Small intestine (tissue), 7 donors: ENCODE measurements at regions not wholly inside any gene's neighbourhood (a gene's known extent, or its start where the extent isn't known, plus 50 kb on each side); places are given as distances from the start of the nearest gene placed in this dataset.
A peak's percentile ranks its signal among the peaks of the same experiment; 100 is the strongest.

Source experiments
- DNase-seq, 2 donors: peaks; one replicate each; pipeline versions ENCODE4 v3.0.0 to v3.0.0-alpha.2; 2013
- FAIRE-seq: peaks from 2 replicates; lab custom pipeline; 2012; peaks lifted over from hg19 to GRCh38; lab: Jason Lieb, UNC
- H3K27ac ChIP-seq, 3 donors: one replicate each; pipeline ENCODE4 v1.5.1; 2013; ENCODE audit warnings: low read length in 2 of 3, mild to moderate bottlenecking in 2 of 3, control low read depth in 1 of 3, inconsistent platforms in 1 of 3, low read depth in 1 of 3, moderate library complexity in 1 of 3
- H3K27me3 ChIP-seq, 3 donors: one replicate each; pipeline ENCODE4 v1.6.1; 2013; ENCODE audit warnings: low read length in 3 of 3, inconsistent platforms in 1 of 3; ENCODE audit not compliant: control insufficient read depth in 3 of 3, insufficient read depth in 3 of 3
- H3K36me3 ChIP-seq, 3 donors: one replicate each; pipeline ENCODE4 v1.6.1; 2013; ENCODE audit warnings: low read length in 3 of 3, inconsistent platforms in 1 of 3, low read depth in 1 of 3, mild to moderate bottlenecking in 1 of 3, moderate library complexity in 1 of 3; ENCODE audit not compliant: control insufficient read depth in 3 of 3, insufficient read depth in 2 of 3
- H3K4me1 ChIP-seq, 3 donors: one replicate each; pipeline ENCODE4 v1.6.1; 2013; ENCODE audit warnings: low read length in 2 of 3, inconsistent platforms in 1 of 3, low read depth in 1 of 3, mild to moderate bottlenecking in 1 of 3, moderate library complexity in 1 of 3; ENCODE audit not compliant: control insufficient read depth in 3 of 3, insufficient read depth in 2 of 3
- H3K4me3 ChIP-seq, 3 donors: one replicate each; pipeline ENCODE4 v1.5.1; 2013; ENCODE audit warnings: low read length in 3 of 3, control low read depth in 1 of 3, inconsistent platforms in 1 of 3, low read depth in 1 of 3, mild to moderate bottlenecking in 1 of 3, moderate library complexity in 1 of 3
- H3K9me3 ChIP-seq, 2 donors: one replicate each; pipeline ENCODE4 v1.6.1; 2013; ENCODE audit warnings: low read depth in 1 of 2, low read length in 1 of 2; ENCODE audit not compliant: control insufficient read depth in 2 of 2, insufficient read depth in 1 of 2
- WGBS, 3 donors: extraction: QIAGEN DNeasy Blood & Tissue Kit; methylation state at CpG; one replicate each; pipeline ENCODE4 v1.1.7; 2013; 5-methylcytosine and 5-hydroxymethylcytosine counted together
- donor health status: healthy with polysubstance abuse.
- donor health status: control.
- donor health status: control.
- donor health status: Bipolar disorder and iron deficiency.
- donor health status: healthy.

DNA sequence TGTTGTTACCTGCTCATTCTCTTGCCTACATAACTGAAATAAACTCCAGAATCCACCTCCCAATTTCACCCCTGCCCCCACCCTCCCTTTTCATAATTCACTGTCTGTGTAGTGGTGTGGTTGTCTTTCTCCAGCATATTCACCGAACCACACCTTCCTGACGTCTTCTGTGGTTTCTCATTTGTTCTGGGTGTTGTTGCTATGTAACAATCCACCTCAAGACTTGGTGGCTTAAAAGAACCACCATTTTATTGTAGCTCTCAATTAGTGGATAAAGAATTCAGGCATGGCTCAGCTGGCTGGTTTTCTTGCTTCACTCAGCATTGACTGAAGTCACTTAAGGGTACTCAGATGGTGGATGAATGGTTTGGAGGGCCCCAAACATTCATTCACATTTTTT, 229.8 kb downstream of the MAF start:
- 74 to 89% (median 81%) methylated on average over 2 of the region's 2 CpGs for WGBS, 3 donors
- Histone ChIP-seq H3K27ac (no peak overlapping the region), H3K27me3 (no peaks in the 10 kb centered on the region), H3K4me3 (no peak overlapping the region), H3K36me3 (no peaks in the 10 kb centered on the region), H3K4me1 (no peaks in the 10 kb centered on the region), H3K9me3 (peaks cover 0 to 8% of the 10 kb centered on the region in 2 donors)
- no peak for FAIRE-seq
- DNase-seq, result no peak

DNA sequence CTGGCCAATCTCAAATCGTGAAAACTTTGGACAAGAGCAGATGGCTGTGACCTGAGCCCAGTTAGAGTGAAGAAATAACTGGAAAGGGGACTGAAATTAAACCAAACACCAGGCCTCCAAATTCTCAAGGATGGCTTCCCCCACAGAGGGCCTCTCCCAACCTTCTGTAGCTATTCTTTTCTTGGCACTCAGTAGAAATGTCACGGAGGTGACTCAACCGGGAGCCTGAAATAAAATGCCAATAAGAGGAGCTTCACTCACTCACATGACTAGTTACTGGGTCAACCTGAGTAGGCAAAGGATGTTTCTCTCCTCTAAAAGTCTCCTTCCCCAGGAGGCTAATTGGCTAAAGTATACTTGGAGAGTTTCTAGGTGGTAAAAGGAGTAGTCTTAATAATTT, 230.7 kb downstream of the MAF start:
- no peak for FAIRE-seq
- 81 to 85% (median 81%) methylated on average over 3 of the region's 3 CpGs for WGBS, 3 donors

GRCh38 chr16:79367822-79368221, 232.7 kb downstream of the MAF start:
- 77 to 96% (median 90%) methylated on average over 5 of the region's 5 CpGs for WGBS, 3 donors
- Histone ChIP-seq H3K36me3 (no peaks in the 10 kb centered on the region), H3K4me1 (no peaks in the 10 kb centered on the region), H3K9me3 (peaks cover 0 to 8% of the 10 kb centered on the region in 2 donors), H3K4me3 (no peak overlapping the region), H3K27me3 (no peaks in the 10 kb centered on the region), H3K27ac (no peak overlapping the region)
- DNase-seq (no peak), FAIRE-seq (no peak)

More for the DNA sequence above, 230.7 kb downstream of the MAF start:
- peaks cover 0 to 8% of the 10 kb centered on the region in 2 donors for H3K9me3 ChIP-seq
- DNase-seq, result no peak
- no peak overlapping the region for H3K4me3 ChIP-seq
- H3K27ac ChIP-seq, result no peak overlapping the region
- no peaks in the 10 kb centered on the region for H3K36me3 ChIP-seq
- H3K27me3 ChIP-seq, result no peaks in the 10 kb centered on the region
- H3K4me1 ChIP-seq, result no peaks in the 10 kb centered on the region

DNA sequence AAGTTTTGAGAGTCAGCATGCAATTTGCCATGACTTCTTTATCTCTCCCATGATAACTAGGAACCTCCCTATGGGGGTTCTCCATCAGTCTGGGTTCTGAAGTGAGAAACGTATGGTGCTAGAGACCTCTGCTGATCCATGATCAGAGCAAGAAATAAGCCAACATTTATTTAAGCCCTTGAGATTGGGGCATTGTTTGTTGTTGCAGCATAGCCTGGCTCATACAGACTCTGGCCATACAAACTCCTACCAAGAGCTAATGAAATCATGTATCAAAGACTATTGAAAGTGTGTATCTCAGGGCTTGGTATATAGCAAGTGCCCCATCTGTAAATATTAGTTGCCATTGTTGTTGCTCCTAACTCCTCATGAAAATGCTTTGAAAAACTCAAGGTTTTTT, 233.9 kb downstream of the MAF start:
- Histone ChIP-seq H3K4me3 (no peak overlapping the region), H3K27me3 (no peaks in the 10 kb centered on the region)
- WGBS, 3 donors, result 84 to 91% (median 86%) methylated on average over 1 of the region's 1 CpG

DNA sequence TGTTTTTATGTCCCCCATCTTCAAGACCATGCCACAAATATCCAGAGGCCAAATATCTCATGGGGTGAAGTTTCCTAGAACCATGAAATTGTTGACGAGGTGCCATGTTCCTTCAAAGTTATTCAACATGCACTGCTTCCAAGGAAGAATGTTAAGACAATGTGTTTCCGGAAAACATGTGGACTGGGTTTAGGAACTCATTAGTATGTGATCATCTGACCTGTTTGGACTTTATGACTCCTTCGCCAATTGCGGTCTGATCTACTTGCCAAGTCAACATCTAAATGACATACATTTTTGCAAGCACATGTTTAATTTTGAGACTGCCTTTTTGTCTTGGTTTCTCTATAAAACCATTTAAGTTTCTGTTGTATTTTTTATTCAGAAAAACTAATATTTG, 234.8 kb downstream of the MAF start:
- FAIRE-seq, result no peak
- no peak for DNase-seq
- peaks cover 0 to 3% of the 10 kb centered on the region in 2 donors for H3K9me3 ChIP-seq
- H3K4me1 ChIP-seq, result no peaks in the 10 kb centered on the region
- no peak overlapping the region for H3K27ac ChIP-seq
- H3K4me3 ChIP-seq, result no peak overlapping the region
- WGBS, 3 donors, result 92 to 94% (median 93%) methylated on average over 4 of the region's 4 CpGs
- H3K27me3 ChIP-seq, result no peaks in the 10 kb centered on the region
- no peaks in the 10 kb centered on the region for H3K36me3 ChIP-seq

More for the DNA sequence above, 233.9 kb downstream of the MAF start:
- H3K27ac ChIP-seq, result no peak overlapping the region
- DNase-seq (no peak), FAIRE-seq (no peak)
- H3K4me1 ChIP-seq, result no peaks in the 10 kb centered on the region
- H3K9me3 ChIP-seq, result peaks cover 0 to 8% of the 10 kb centered on the region in 2 donors
- no peaks in the 10 kb centered on the region for H3K36me3 ChIP-seq

GRCh38 chr16:79363484-79363883, 237.1 kb downstream of the MAF start:
- FAIRE-seq, result no peak
- no peaks in the 10 kb centered on the region for H3K36me3 ChIP-seq
- peaks cover 0 to 3% of the 10 kb centered on the region in 2 donors for H3K9me3 ChIP-seq
- no peaks in the 10 kb centered on the region for H3K27me3 ChIP-seq
- no peak overlapping the region for H3K27ac ChIP-seq
- 86 to 88% (median 88%) methylated on average over 2 of the region's 2 CpGs for WGBS, 3 donors
- H3K4me1 ChIP-seq, result no peaks in the 10 kb centered on the region
- no peak for DNase-seq
- no peak overlapping the region for H3K4me3 ChIP-seq

GRCh38 chr16:79363035-79363434, 237.5 kb downstream of the MAF start:
- Histone ChIP-seq H3K4me3 (no peak overlapping the region), H3K27ac (no peak overlapping the region), H3K9me3 (peaks cover 0 to 3% of the 10 kb centered on the region in 2 donors), H3K4me1 (no peaks in the 10 kb centered on the region), H3K27me3 (no peaks in the 10 kb centered on the region), H3K36me3 (no peaks in the 10 kb centered on the region)
- FAIRE-seq (no peak), DNase-seq (no peak)
- 81 to 82% (median 81%) methylated on average over 1 of the region's 1 CpG for WGBS, 3 donors

DNA sequence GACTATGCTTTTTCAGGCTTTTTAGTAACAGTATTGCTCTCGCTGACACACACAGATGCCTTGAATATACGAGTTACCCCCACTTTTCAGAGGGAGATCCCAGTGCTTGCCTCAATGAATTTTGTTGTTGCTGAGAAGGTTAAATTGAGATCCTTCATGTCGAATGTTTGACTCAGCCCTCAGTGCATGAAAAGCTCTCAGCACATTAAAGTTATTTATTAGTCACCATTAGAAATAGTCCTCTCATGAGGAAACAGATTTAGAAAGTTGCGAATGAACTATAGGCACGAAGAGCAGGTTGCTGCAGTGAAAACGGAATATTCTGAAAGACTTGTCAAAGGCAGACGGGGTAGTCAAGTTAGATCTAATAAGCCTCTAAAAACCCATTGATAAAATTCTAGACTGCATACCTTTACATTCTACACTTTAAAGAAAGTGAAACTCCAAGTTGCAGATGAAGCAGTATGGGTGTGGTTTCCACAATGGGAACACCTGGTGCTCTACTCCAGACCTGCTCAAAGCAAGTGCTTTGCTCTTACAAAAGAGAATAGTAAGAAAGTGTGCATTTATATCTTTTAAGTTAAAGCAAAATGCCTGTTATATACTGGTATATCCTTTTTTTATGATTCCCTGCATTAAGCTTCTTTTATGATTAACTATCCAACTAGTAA, 238.1 kb downstream of the MAF start:
- no peak for FAIRE-seq
- peaks cover 0 to 3% of the 10 kb centered on the region in 2 donors for H3K9me3 ChIP-seq
- peak; percentile 38 to 67 for DNase-seq
- no peaks in the 10 kb centered on the region for H3K36me3 ChIP-seq
- 31 to 62% (median 42%) methylated on average over 7 of the region's 7 CpGs for WGBS, 3 donors
- H3K4me1 ChIP-seq, result no peaks in the 10 kb centered on the region
- no peak overlapping the region for H3K27ac ChIP-seq
- no peak overlapping the region for H3K4me3 ChIP-seq
- no peaks in the 10 kb centered on the region for H3K27me3 ChIP-seq
